Gastroesophageal sphincter (tissue), 3 donors: ENCODE measurements at regions not wholly inside any gene's neighbourhood (a gene's known extent, or its start where the extent isn't known, plus 50 kb on each side); places are given as distances from the start of the nearest gene placed in this dataset.

Experiments
- CTCF ChIP-seq, 4 experiments: fragments of 200-600 bp in 2 of 4; fragments of 450-650 bp in 2 of 4; sonication (generic) in 1 of 4; IDR thresholded peaks; one replicate each; pipeline ENCODE4 v1.5.1; 2017 to 2019; ENCODE audit warnings: antibody characterized with exemption in 4 of 4, mild to moderate bottlenecking in 2 of 4, moderate library complexity in 2 of 4
- POLR2A ChIP-seq, 2 donors: fragments of 450-650 bp; IDR thresholded peaks; one replicate each; pipeline ENCODE4 v1.6.1; 2017; ENCODE audit warnings: antibody characterized with exemption in 2 of 2, mild to moderate bottlenecking in 2 of 2, moderate library complexity in 1 of 2

- TF ChIP-seq CTCF (IDR thresholded peaks at IDR 0.05): no peak
- TF ChIP-seq POLR2A (IDR thresholded peaks at IDR 0.05): no peak
Measured at GRCh38 chr1:213921311-213921710, 66.5 kb upstream of the PROX1 start.
